ENCODE measurements at regions not wholly inside any gene's neighbourhood (a gene's known extent, or its start where the extent isn't known, plus 50 kb on each side); places are given as distances from the start of the nearest gene placed in this dataset.

DNA sequence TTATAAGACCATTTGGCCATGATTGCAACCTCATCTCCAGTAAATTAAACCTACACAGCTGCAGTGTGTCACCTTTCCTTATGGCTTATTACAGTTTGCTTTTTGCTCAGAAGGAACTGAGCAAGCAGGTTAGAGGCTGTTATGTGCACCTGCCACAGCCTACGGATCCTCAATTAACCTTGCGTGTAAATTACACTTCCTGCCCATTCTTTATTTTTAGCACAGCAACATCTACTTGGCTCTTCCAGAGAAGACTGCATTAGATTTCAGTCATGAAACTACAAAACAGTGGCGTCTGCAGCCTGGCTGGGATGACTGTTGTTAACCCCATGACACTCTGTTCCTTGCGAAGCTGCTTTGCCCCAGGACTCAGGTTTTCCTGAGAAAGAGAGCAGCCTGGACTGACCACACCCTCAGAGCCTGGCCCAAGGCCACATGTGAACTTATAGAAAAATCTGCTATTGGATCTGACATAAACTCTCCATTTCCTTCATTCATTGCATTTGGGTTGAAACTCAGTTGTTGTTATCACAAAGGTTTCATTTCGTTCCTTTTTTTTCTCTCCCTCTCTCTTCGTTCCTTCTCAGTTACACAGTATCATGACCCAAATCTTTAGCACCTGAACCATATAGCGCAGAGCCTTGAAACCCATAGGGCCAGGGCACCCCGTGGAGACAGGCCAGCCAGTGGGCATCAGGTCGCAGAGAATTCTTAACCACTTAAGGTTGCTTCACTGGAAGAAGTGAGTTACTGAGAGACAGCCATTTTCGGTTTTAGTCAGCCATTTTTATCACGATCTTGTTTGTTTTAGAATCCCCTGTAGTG lies 138.6 kb downstream of the PALM2AKAP2 start:
- Histone ChIP-seq H3K9me3 (no peaks in the 10 kb centered on the region), H3K4me3 (no peak overlapping the region), H3K27me3 (no peaks in the 10 kb centered on the region), H3K36me3 (no peaks in the 10 kb centered on the region), H3K27ac (no peak overlapping the region), H3K4me1 (peaks cover 23% of the 10 kb centered on the region)
- no peak for DNase-seq (ENCODE audit: low spot score in 2 of 2)
- 58% methylated on average over 11 of the region's 11 CpGs for WGBS
- TF ChIP-seq POLR2A (IDR thresholded peaks at IDR 0.05) = no peak

DNA sequence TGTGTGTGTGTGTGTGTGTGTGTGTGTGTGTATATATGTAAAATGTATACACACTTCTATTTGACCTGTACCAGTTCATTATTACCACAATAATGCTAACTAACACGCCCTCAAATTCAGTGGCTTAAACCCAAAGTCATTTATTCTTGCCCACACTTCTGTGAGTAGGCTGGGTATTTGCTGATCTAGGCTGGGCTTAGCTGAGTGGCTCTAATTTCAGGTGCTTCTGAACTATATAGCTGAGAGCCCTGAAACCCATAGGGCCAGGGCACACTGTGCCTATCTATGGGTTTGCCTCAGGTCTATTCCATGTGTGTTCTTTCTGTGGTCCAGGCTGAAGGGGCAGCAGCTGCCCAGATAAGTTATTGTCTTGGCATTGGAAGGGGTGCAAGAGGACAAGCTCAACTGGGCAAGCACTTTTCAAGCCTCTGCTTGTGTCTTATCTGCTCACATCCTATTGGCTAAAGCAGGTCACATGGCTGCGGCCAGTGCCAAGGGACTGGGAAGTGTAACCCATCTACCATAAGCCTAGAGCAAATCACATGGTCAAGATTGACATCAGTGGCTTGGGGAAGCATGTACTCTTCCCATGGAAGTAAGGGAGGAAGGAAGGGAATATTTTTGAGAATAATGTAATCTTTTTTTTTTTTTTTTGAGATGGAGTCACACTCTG lies 139.9 kb downstream of the PALM2AKAP2 start:
- H3K4me1 ChIP-seq = peaks cover 20% of the 10 kb centered on the region
- no peak overlapping the region for H3K4me3 ChIP-seq
- TF ChIP-seq, protein P1, sequence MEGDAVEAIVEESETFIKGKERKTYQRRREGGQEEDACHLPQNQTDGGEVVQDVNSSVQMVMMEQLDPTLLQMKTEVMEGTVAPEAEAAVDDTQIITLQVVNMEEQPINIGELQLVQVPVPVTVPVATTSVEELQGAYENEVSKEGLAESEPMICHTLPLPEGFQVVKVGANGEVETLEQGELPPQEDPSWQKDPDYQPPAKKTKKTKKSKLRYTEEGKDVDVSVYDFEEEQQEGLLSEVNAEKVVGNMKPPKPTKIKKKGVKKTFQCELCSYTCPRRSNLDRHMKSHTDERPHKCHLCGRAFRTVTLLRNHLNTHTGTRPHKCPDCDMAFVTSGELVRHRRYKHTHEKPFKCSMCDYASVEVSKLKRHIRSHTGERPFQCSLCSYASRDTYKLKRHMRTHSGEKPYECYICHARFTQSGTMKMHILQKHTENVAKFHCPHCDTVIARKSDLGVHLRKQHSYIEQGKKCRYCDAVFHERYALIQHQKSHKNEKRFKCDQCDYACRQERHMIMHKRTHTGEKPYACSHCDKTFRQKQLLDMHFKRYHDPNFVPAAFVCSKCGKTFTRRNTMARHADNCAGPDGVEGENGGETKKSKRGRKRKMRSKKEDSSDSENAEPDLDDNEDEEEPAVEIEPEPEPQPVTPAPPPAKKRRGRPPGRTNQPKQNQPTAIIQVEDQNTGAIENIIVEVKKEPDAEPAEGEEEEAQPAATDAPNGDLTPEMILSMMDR (IDR thresholded peaks at IDR 0.05) = no peak
- TF ChIP-seq POLR2A (IDR thresholded peaks at IDR 0.05) (no peak), EP300 (IDR thresholded peaks at IDR 0.05) (no peak), POLR2AphosphoS5 (IDR thresholded peaks at IDR 0.05) (no peak)
- WGBS = 86% methylated on average over 2 of the region's 2 CpGs
- H3K27me3 ChIP-seq = no peaks in the 10 kb centered on the region
- H3K27ac ChIP-seq = no peak overlapping the region
- H3K36me3 ChIP-seq = no peaks in the 10 kb centered on the region
- no peak for DNase-seq (ENCODE audit: low spot score in 2 of 2)
- H3K9me3 ChIP-seq = no peaks in the 10 kb centered on the region

DNA sequence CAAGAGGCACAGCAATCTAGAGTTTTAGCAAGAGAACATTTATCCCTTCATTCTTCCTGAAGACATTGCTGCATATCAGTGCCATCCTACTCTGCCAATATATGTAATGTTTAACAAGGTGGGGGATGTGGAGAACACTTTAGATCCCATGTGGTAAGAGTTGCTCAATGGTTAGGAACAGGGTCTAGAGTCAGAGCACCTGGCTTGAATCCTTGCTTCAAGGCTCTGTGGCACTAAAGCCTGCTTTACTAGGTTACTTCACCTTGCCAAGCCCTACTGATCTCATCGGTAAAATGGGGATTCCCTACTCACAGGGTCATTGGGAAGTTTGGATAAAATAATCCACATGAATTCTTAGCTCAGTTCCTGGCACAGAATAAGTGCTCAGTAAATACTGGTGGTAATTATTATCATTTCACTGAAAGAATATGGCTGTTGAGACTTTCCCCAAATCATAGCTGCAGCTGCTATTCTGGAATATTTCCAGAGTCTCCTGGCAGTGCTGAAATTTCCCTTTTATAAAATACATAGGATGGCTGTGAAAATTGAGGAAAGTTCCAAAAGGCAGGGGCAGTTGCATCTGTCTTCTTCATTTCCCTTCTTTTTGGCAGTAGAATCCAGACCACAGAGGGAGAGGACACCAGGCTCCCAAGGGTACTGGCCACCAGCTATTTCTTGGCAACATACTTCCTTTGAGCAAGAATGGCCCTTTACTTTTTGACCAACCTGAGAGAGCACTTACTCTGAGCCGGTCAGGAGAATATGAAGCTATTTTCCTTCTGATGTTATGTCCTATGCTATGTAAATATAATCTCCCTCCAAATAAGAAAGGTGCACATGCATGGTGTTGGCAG lies 142.8 kb downstream of the PALM2AKAP2 start:
- H3K27ac ChIP-seq = peak overlapping the region; percentile 34
- no peaks in the 10 kb centered on the region for H3K36me3 ChIP-seq
- H3K27me3 ChIP-seq = no peaks in the 10 kb centered on the region
- H3K9me3 ChIP-seq = no peaks in the 10 kb centered on the region
- no peak overlapping the region for H3K4me3 ChIP-seq
- no peak for TF ChIP-seq POLR2AphosphoS5 (IDR thresholded peaks at IDR 0.05)
- TF ChIP-seq, protein P1 (IDR thresholded peaks at IDR 0.05) = no peak
- TF ChIP-seq POLR2A (IDR thresholded peaks at IDR 0.05) = no peak
- no peak for TF ChIP-seq EP300 (IDR thresholded peaks at IDR 0.05)
- WGBS = 39% methylated on average over 2 of the region's 2 CpGs
- peaks cover 22% of the 10 kb centered on the region for H3K4me1 ChIP-seq
- DNase-seq (ENCODE audit: low spot score in 2 of 2) = no peak

DNA sequence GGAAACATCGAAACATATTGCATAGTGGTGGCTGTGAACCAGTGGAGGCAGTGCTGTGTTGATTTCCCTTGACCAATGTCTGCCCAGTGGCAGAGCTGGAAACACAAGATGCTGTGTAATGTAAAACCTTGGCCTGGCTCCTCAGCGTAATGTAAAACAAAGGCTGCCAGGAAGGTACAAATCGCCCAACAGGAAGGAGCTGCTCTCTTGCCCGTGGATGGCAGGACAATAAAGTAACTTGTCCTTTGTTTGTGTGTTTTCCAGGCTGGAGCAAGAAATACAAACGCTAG lies 143.4 kb downstream of the PALM2AKAP2 start:
- H3K27ac ChIP-seq = peak overlapping the region; percentile 34
- WGBS = 80% methylated on average over 5 of the region's 5 CpGs
- TF ChIP-seq POLR2A (IDR thresholded peaks at IDR 0.05) (no peak), POLR2AphosphoS5 (IDR thresholded peaks at IDR 0.05) (no peak), EP300 (IDR thresholded peaks at IDR 0.05) (no peak)
- TF ChIP-seq, protein P1 (IDR thresholded peaks at IDR 0.05) = no peak

DNA sequence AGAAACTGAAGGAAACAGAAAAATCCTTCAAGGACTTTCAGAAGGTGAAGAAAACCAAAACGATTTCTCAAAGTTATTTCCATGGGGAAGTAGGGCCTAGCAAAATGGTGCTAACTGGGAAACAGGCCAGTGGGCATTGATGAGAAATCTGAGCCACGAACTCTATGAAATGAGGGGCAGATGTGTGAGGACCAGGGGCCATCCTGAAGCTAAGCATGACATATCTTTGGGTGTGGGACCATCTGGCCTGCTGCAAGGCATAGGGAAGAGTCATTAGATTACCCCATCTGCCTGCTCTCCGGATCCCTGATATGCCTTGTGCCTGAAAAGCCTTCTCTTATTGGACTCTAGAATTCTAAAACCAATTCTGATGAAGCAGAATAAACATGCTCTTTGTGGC lies 143.8 kb downstream of the PALM2AKAP2 start:
- H3K4me1 ChIP-seq = peaks cover 14% of the 10 kb centered on the region
- H3K4me3 ChIP-seq = no peak overlapping the region
- H3K9me3 ChIP-seq = no peaks in the 10 kb centered on the region
- TF ChIP-seq, protein P1 (IDR thresholded peaks at IDR 0.05) = no peak
- TF ChIP-seq EP300 (IDR thresholded peaks at IDR 0.05) (no peak), POLR2A (IDR thresholded peaks at IDR 0.05) (no peak), POLR2AphosphoS5 (IDR thresholded peaks at IDR 0.05) (no peak)
- no peaks in the 10 kb centered on the region for H3K27me3 ChIP-seq
- DNase-seq (ENCODE audit: low spot score in 2 of 2) = no peak
- no peak overlapping the region for H3K27ac ChIP-seq
- WGBS = 75% methylated on average over 3 of the region's 3 CpGs
- H3K36me3 ChIP-seq = no peaks in the 10 kb centered on the region

More for the DNA sequence above, 143.4 kb downstream of the PALM2AKAP2 start:
- no peak overlapping the region for H3K4me3 ChIP-seq
- no peaks in the 10 kb centered on the region for H3K27me3 ChIP-seq
- peaks cover 16% of the 10 kb centered on the region for H3K4me1 ChIP-seq
- no peak for DNase-seq (ENCODE audit: low spot score in 2 of 2)
- no peaks in the 10 kb centered on the region for H3K36me3 ChIP-seq
- H3K9me3 ChIP-seq = no peaks in the 10 kb centered on the region
